HepG2 (cell line): ENCODE measurements at regions not wholly inside any gene's neighbourhood (a gene's known extent, or its start where the extent isn't known, plus 50 kb on each side); places are given as distances from the start of the nearest gene placed in this dataset.

Source experiments
- ATAC-seq: fragments of 200-7000 bp; cut with Tn5 transposase; 3 replicates; pipeline ENCODE4 v1.9.1; 2020; ENCODE audit warnings: mild to moderate bottlenecking, moderate library complexity
- BruUV-seq: library from RNA; stranded (reverse); fragments of 400-500 nt; replicated peaks from 2 replicates; lab custom pipeline; 2021; lab: Mats Ljungman, UMichigan
- CTCF ChIA-PET: fragments of 300-600 bp; formaldehyde crosslinking; extraction: SDS; loops from one replicate; lab custom pipeline; 2021; ENCODE audit warnings: low total read pairs, inconsistent platforms, low intra/inter-chr PET ratio; lab: Yijun Ruan, JAX
- POLR2A ChIA-PET: fragments of 350-600 bp; sonication (Branson Sonifier 250); formaldehyde crosslinking; loops from one replicate; lab custom pipeline; 2020; ENCODE audit warnings: antibody characterized with exemption, inconsistent platforms; lab: Yijun Ruan, JAX
- DNase-seq: peaks from one replicate; pipeline ENCODE4 v3.0.0-alpha.2; 2015; ENCODE audit warnings: low spot score
- FAIRE-seq: peaks from 3 replicates; lab custom pipeline; 2011; peaks lifted over from hg19 to GRCh38; lab: Jason Lieb, UNC
- H2AFZ ChIP-seq: one replicate; pipeline ENCODE4 v1.6.1; 2011; ENCODE audit warnings: low read length, inconsistent platforms
- H3K27ac ChIP-seq: fragments of 300-600 bp; 3 replicates; pipeline ENCODE4 v1.8.0; 2011; ENCODE audit warnings: mixed run types, mild to moderate bottlenecking, mixed read lengths, low read length, inconsistent platforms; ENCODE audit not compliant: insufficient read depth; ENCODE audit errors: extremely low read length
- H3K27me3 ChIP-seq, 2 experiments: fragments of 200-600 bp in 1 of 2; 2 replicates in 1 of 2; 3 replicates in 1 of 2; pipeline versions ENCODE4 v1.6.0 to v1.8.0; 2011; ENCODE audit warnings: low read length in 2 of 2, mild to moderate bottlenecking in 2 of 2, moderate library complexity in 2 of 2, inconsistent platforms in 1 of 2; ENCODE audit not compliant: insufficient read depth in 2 of 2, control insufficient read depth in 1 of 2
- H3K36me3 ChIP-seq, 2 experiments: fragments of 200-600 bp in 1 of 2; replicated peaks in 1 of 2; 2 replicates in 1 of 2; 3 replicates in 1 of 2; pipeline versions ENCODE4 v1.5.1 to v1.8.0; 2011; ENCODE audit warnings: low read length in 2 of 2, inconsistent platforms in 1 of 2; ENCODE audit not compliant: insufficient read depth in 2 of 2, control insufficient read depth in 1 of 2
- H3K4me1 ChIP-seq: 2 replicates; pipeline ENCODE4 v1.5.1; 2012; ENCODE audit warnings: low read length, inconsistent platforms; ENCODE audit not compliant: insufficient read depth
- H3K4me2 ChIP-seq: 2 replicates; pipeline ENCODE4 v1.6.0; 2011; ENCODE audit warnings: low read depth, low read length, inconsistent platforms
- H3K4me3 ChIP-seq, 3 experiments: fragments of 200-600 bp in 1 of 3; sonication (generic), shearing (Covaris generic) in 1 of 3; replicated peaks in 1 of 3; 2 replicates each; pipeline ENCODE4 v1.5.1; 2011 to 2016; ENCODE audit warnings: low read length in 3 of 3, inconsistent platforms in 2 of 3, low read depth in 2 of 3, mild to moderate bottlenecking in 2 of 3, control low read depth in 1 of 3, mixed read lengths in 1 of 3; ENCODE audit not compliant: insufficient read depth in 1 of 3
- H3K79me2 ChIP-seq: one replicate; pipeline ENCODE4 v1.6.1; 2011; ENCODE audit warnings: low read length, inconsistent platforms; ENCODE audit not compliant: insufficient read depth
- H3K9ac ChIP-seq: 2 replicates; pipeline ENCODE4 v1.6.0; 2011; ENCODE audit warnings: mild to moderate bottlenecking, low read depth, low read length, inconsistent platforms; ENCODE audit not compliant: insufficient read depth
- H3K9me3 ChIP-seq: 2 replicates; pipeline ENCODE4 v1.5.1; 2012; ENCODE audit warnings: mild to moderate bottlenecking, low read length
- H4K20me1 ChIP-seq: 2 replicates; pipeline ENCODE4 v1.6.0; 2011; ENCODE audit warnings: inconsistent platforms, mild to moderate bottlenecking, low read length, moderate library complexity; ENCODE audit not compliant: insufficient read depth
- DR1 ChIP-seq: sonication (generic); formaldehyde crosslinking; IDR thresholded peaks from 2 replicates; pipeline ENCODE4 v1.8.0; 2021; ENCODE audit warnings: mild to moderate bottlenecking, missing genetic modification reagents, inconsistent platforms
- GATA4 ChIP-seq: sonication (generic); IDR thresholded peaks from 2 replicates; pipeline ENCODE4 v1.6.1; 2016; ENCODE audit warnings: antibody characterized with exemption, low read depth, borderline replicate concordance
- HNRNPL ChIP-seq: fragments of 200-400 bp; formaldehyde crosslinking; IDR thresholded peaks from 2 replicates; pipeline ENCODE4 v1.6.1; 2017; ENCODE audit warnings: mild to moderate bottlenecking, low read depth, low read length
- JUND ChIP-seq: sonication (generic); formaldehyde crosslinking; IDR thresholded peaks from 2 replicates; pipeline ENCODE4 v1.8.0; 2022; ENCODE audit warnings: mild to moderate bottlenecking, missing genetic modification reagents
- MATR3 ChIP-seq: sonication (generic); formaldehyde crosslinking; IDR thresholded peaks from 2 replicates; pipeline ENCODE4 v1.4.0; 2020; ENCODE audit warnings: missing genetic modification reagents
- MTF1 ChIP-seq: sonication (generic); formaldehyde crosslinking; IDR thresholded peaks from 2 replicates; pipeline ENCODE4 v1.5.0; 2020; ENCODE audit warnings: missing genetic modification reagents
- RBM39 ChIP-seq: fragments of 200-400 bp; formaldehyde crosslinking; IDR thresholded peaks from one replicate; pipeline ENCODE4 v1.6.1; 2018; ENCODE audit warnings: antibody characterized with exemption, mild to moderate bottlenecking, low read depth, low read length; ENCODE audit not compliant: poor library complexity, severe bottlenecking
- RORA ChIP-seq: sonication (generic); formaldehyde crosslinking; IDR thresholded peaks from 2 replicates; pipeline ENCODE4 v1.5.0; 2020; ENCODE audit warnings: mild to moderate bottlenecking, missing genetic modification reagents, moderate library complexity
- SETDB1 ChIP-seq: sonication (generic); formaldehyde crosslinking; IDR thresholded peaks from 2 replicates; pipeline ENCODE4 v1.5.1; 2020; ENCODE audit warnings: missing genetic modification reagents, mild to moderate bottlenecking, borderline replicate concordance
- SMYD3 ChIP-seq: sonication (generic); formaldehyde crosslinking; IDR thresholded peaks from 2 replicates; pipeline ENCODE4 v1.8.1; 2023; ENCODE audit warnings: mild to moderate bottlenecking, missing genetic modification reagents
- SP140L ChIP-seq: sonication (generic); formaldehyde crosslinking; IDR thresholded peaks from 2 replicates; pipeline ENCODE4 v1.4.0; 2020; ENCODE audit warnings: missing genetic modification reagents, borderline replicate concordance
- SP5 ChIP-seq: IDR thresholded peaks from 2 replicates; pipeline ENCODE4 v1.6.1; 2016; ENCODE audit warnings: low read depth, borderline replicate concordance
- THAP9 ChIP-seq: sonication (generic); formaldehyde crosslinking; IDR thresholded peaks from 2 replicates; pipeline ENCODE4; 2020; ENCODE audit warnings: missing genetic modification reagents, mild to moderate bottlenecking, borderline replicate concordance
- ZZZ3 ChIP-seq: sonication (generic); formaldehyde crosslinking; IDR thresholded peaks from 2 replicates; pipeline ENCODE4 v1.4.0; 2020; ENCODE audit warnings: missing genetic modification reagents, mild to moderate bottlenecking, borderline replicate concordance
- WGBS: methylation state at CpG from one replicate; pipeline ENCODE4 v1.1.6; 2017; ENCODE audit warnings: low lambda C conversion rate; 5-methylcytosine and 5-hydroxymethylcytosine counted together
- in situ Hi-C: cut with HindIII; loops from 2 replicates; pipeline ENCODE4 v1.10.0; 2017; ENCODE audit warnings: low pct_unique_long_range_greater_than_20kb; ENCODE audit not compliant: extremely low pct_ligation_motif_present
- intact Hi-C: fragments of 100-400 bp; cut with micrococcal nuclease; formaldehyde crosslinking; loops from one replicate; pipeline ENCODE4 v1.10.0; 2022; ENCODE audit not compliant: unreplicated experiment
- TF ChIP-seq, protein P1 (sequence below): IDR thresholded peaks from 2 replicates; pipeline ENCODE4 v1.6.1; 2016; ENCODE audit warnings: mild to moderate bottlenecking, missing biosample characterization, missing genetic modification reagents

DNA sequence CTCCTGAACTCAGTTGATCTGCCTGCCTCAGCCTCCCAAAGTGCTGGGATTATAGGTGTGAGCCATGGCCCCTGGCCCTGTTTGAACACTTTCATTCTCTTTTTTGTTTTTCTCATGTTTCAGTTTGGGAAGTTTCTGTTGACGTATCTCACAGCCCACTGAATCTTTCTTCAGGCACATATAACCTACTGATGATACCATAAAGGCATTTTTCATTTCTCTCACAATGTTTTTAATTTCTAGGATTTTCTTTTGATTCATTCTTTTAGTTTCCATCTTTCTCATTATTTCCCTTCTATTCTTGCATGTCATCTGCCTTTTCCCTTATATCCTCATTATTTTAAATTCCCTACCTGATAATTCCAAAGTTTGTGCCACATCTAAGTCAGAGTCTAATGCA, 58.5 kb upstream of the EZR start:
- Histone ChIP-seq H3K36me3 (no peaks in the 10 kb centered on the region), H3K4me3 (no peak overlapping the region), H3K27ac (no peak overlapping the region), H2AFZ (no peak overlapping the region)
- TF ChIP-seq RORA (CRISPR knock-in tag) (no peak), SP140L (CRISPR knock-in tag) (no peak), SMYD3 (CRISPR knock-in tag) (no peak), MTF1 (CRISPR knock-in tag) (no peak), THAP9 (CRISPR knock-in tag) (no peak), SP5 (no peak), ZZZ3 (CRISPR knock-in tag) (no peak), SETDB1 (CRISPR knock-in tag) (no peak), DR1 (no peak), GATA4 (no peak), JUND (CRISPR knock-in tag) (no peak), MATR3 (CRISPR knock-in tag) (no peak), RBM39 (no peak), HNRNPL (no peak)
- TF ChIP-seq, protein P1, sequence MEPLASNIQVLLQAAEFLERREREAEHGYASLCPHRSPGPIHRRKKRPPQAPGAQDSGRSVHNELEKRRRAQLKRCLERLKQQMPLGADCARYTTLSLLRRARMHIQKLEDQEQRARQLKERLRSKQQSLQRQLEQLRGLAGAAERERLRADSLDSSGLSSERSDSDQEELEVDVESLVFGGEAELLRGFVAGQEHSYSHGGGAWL (CRISPR knock-in tag), result no peak
- TF ChIP-seq, all 625 proteins: peak for 0
- DNase-seq (no peak), FAIRE-seq (no peak), ATAC-seq (no peak)
- Histone ChIP-seq H3K4me1 (no peaks in the 10 kb centered on the region), H3K9ac (no peak overlapping the region), H4K20me1 (no peaks in the 10 kb centered on the region), H3K9me3 (no peaks in the 10 kb centered on the region), H3K4me2 (no peak overlapping the region), H3K27me3 (peaks cover 2 to 6% of the 10 kb centered on the region in 2 experiments; a peak in 3 of 5 replicates), H3K79me2 (no peaks in the 10 kb centered on the region)
- ChIA-PET POLR2A (no interaction called here), CTCF (no interaction called here)
- BruUV-seq, result no TSS peak
- intact Hi-C loops, result no loop called here
- in situ Hi-C loops, result no loop called here
- 86% methylated on average over 1 of the region's 1 CpG for WGBS
